BJ (cell line): ENCODE measurements at regions not wholly inside any gene's neighbourhood (a gene's known extent, or its start where the extent isn't known, plus 50 kb on each side); places are given as distances from the start of the nearest gene placed in this dataset.

Experiments
- CTCF ChIA-PET: fragments of 350-600 bp; formaldehyde crosslinking; extraction: SDS; loops from one replicate; lab custom pipeline; 2021; ENCODE audit warnings: antibody characterized with exemption, inconsistent platforms; lab: Yijun Ruan, JAX
- POLR2A ChIA-PET: fragments of 300-600 bp; sonication (Branson Sonifier 250); formaldehyde crosslinking; extraction: SDS; loops from one replicate; lab custom pipeline; 2021; ENCODE audit warnings: antibody characterized with exemption; lab: Charles Lee
- DNase-seq: peaks from one replicate; pipeline ENCODE4 v3.0.0-alpha.2; 2011; ENCODE audit warnings: low read depth
- H3K27me3 ChIP-seq: 2 replicates; pipeline ENCODE4 v1.6.0; 2011; ENCODE audit warnings: low read length; ENCODE audit not compliant: control insufficient read depth, insufficient read depth
- H3K36me3 ChIP-seq: 2 replicates; pipeline ENCODE4 v1.5.1; 2011; ENCODE audit warnings: low read length; ENCODE audit not compliant: control insufficient read depth, insufficient read depth
- H3K4me3 ChIP-seq: 2 replicates; pipeline ENCODE4 v1.5.1; 2011; ENCODE audit warnings: low read depth, mild to moderate bottlenecking, control low read depth, low read length
- TF ChIP-seq, protein P1 (sequence below): IDR thresholded peaks from 2 replicates; pipeline ENCODE4 v1.5.1; 2011; ENCODE audit warnings: low read depth, mild to moderate bottlenecking, control low read depth, inconsistent platforms, low read length, moderate library complexity; ENCODE audit not compliant: insufficient read depth

DNA sequence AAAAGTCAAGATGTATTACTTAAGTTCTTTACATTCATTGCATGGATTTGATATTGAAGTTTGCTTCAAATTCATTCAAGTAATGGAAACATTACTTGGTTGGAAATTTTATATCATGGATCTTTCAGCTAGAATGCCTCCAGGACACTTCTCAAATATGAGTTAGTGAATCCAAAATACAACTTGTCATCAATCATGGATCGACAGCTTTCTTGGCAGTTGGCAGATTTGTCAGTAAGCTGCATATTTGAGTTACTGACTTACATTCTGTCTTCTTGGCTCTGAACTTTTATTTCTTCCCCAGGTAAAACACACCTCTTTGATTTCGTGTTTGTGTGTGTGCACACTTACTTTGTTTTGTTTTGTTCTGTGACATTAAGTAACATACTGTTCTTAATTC lies 1171.1 kb downstream of the TAF11L14 start:
- Histone ChIP-seq H3K27me3 (no peaks in the 10 kb centered on the region), H3K36me3 (no peaks in the 10 kb centered on the region), H3K4me3 (no peak overlapping the region)
- POLR2A ChIA-PET = no interaction called here
- CTCF ChIA-PET = no interaction called here
- no peak for DNase-seq
- TF ChIP-seq, protein P1, sequence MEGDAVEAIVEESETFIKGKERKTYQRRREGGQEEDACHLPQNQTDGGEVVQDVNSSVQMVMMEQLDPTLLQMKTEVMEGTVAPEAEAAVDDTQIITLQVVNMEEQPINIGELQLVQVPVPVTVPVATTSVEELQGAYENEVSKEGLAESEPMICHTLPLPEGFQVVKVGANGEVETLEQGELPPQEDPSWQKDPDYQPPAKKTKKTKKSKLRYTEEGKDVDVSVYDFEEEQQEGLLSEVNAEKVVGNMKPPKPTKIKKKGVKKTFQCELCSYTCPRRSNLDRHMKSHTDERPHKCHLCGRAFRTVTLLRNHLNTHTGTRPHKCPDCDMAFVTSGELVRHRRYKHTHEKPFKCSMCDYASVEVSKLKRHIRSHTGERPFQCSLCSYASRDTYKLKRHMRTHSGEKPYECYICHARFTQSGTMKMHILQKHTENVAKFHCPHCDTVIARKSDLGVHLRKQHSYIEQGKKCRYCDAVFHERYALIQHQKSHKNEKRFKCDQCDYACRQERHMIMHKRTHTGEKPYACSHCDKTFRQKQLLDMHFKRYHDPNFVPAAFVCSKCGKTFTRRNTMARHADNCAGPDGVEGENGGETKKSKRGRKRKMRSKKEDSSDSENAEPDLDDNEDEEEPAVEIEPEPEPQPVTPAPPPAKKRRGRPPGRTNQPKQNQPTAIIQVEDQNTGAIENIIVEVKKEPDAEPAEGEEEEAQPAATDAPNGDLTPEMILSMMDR = no peak

GRCh38 chr5:18807256-18808149 lies 1173.2 kb downstream of the TAF11L14 start:
- DNase-seq = no peak
- TF ChIP-seq, protein P1 = no peak
- ChIA-PET POLR2A (no interaction called here), CTCF (no interaction called here)
- H3K27me3 ChIP-seq = no peaks in the 10 kb centered on the region
- no peaks in the 10 kb centered on the region for H3K36me3 ChIP-seq
- no peak overlapping the region for H3K4me3 ChIP-seq

GRCh38 chr5:18811661-18812060 lies 1176.3 kb downstream of the CDH18 start:
- TF ChIP-seq, protein P1 = no peak
- no peaks in the 10 kb centered on the region for H3K27me3 ChIP-seq
- CTCF ChIA-PET = no interaction called here

DNA sequence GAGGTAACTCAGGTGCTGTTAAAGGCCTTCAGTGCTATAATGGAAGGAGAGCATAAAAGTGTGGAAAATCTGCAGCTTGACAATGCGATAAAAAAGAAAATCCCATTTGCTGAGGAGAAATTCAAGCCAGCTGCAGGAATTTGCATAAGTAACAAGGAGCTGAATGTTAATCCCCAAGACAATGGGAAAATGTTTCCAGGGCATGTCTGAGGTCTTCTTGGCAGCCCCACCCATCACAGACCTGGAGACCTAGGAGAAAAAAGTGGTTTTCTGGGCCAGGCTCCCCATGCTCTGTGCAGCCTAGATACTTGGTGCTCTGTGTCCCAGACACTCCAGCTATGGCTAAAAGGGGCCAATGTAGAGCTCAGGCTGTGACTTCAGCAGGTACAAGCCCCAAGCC lies 1159.6 kb downstream of the CDH18 start:
- no peak for DNase-seq
- Histone ChIP-seq H3K36me3 (no peaks in the 10 kb centered on the region), H3K27me3 (no peaks in the 10 kb centered on the region), H3K4me3 (no peak overlapping the region)
- ChIA-PET CTCF (no interaction called here), POLR2A (no interaction called here)
- TF ChIP-seq, protein P1 = no peak

More at GRCh38 chr5:18811661-18812060, 1176.3 kb downstream of the CDH18 start:
- Histone ChIP-seq H3K36me3 (no peaks in the 10 kb centered on the region), H3K4me3 (no peak overlapping the region)
- POLR2A ChIA-PET = no interaction called here
- DNase-seq = no peak

DNA sequence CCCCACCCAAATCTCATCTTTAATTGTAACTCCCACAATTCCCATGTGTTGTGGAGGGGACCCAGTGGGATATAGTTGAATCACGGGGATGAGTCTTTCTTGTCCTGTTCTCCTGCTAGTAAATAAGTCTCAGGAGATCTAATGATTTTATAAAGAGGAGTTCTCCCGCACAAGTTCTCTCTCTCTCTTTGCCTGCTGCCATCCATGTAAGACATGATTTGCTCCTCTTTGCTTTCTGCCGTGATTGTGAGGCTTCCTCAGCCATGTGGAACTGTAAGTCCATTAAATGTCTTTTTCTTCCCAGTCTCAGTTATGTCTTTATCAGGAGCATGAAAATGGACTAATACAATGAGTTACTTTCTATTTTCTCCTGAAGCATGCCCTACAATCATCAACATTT lies 1158.5 kb downstream of the CDH18 start:
- ChIA-PET CTCF (no interaction called here), POLR2A (no interaction called here)
- Histone ChIP-seq H3K4me3 (no peak overlapping the region), H3K27me3 (no peaks in the 10 kb centered on the region), H3K36me3 (no peaks in the 10 kb centered on the region)
- DNase-seq = no peak
- TF ChIP-seq, protein P1 = no peak
